Hepatocyte (in vitro differentiated cells): ENCODE measurements at regions not wholly inside any gene's neighbourhood (a gene's known extent, or its start where the extent isn't known, plus 50 kb on each side); places are given as distances from the start of the nearest gene placed in this dataset.

Source experiments
- DNase-seq: peaks from one replicate; pipeline ENCODE4 v3.0.0-alpha.2; 2016; ENCODE audit warnings: low spot score
- H2AFZ ChIP-seq: fragments of 200-600 bp; sonication (generic); 2 replicates; pipeline ENCODE4 v1.6.0; 2016; ENCODE audit warnings: antibody characterized with exemption, mild to moderate bottlenecking
- H3K27ac ChIP-seq: fragments of 200-600 bp; sonication (generic); 2 replicates; pipeline ENCODE4 v1.5.1; 2016; ENCODE audit warnings: mild to moderate bottlenecking
- H3K27me3 ChIP-seq: fragments of 200-600 bp; sonication (generic); 2 replicates; pipeline ENCODE4 v1.6.1; 2016
- H3K36me3 ChIP-seq: fragments of 200-600 bp; sonication (generic); replicated peaks from 2 replicates; pipeline ENCODE4 v1.5.1; 2016; ENCODE audit warnings: low read depth; ENCODE audit not compliant: insufficient read depth
- H3K4me1 ChIP-seq: fragments of 200-600 bp; sonication (generic); 2 replicates; pipeline ENCODE4 v1.5.1; 2016; ENCODE audit warnings: mild to moderate bottlenecking, moderate library complexity; ENCODE audit not compliant: insufficient read depth
- H3K4me2 ChIP-seq: fragments of 200-600 bp; sonication (generic); 2 replicates; pipeline ENCODE4 v1.6.0; 2016
- H3K4me3 ChIP-seq: fragments of 200-600 bp; sonication (generic); 2 replicates; pipeline ENCODE4 v1.5.1; 2016; ENCODE audit warnings: mild to moderate bottlenecking
- H3K79me2 ChIP-seq: fragments of 200-600 bp; sonication (generic); 2 replicates; pipeline ENCODE4 v1.6.0; 2017; ENCODE audit warnings: mild to moderate bottlenecking
- H3K9me2 ChIP-seq: fragments of 200-600 bp; sonication (generic); replicated peaks from 2 replicates; pipeline ENCODE4 v1.6.0; 2017; ENCODE audit warnings: mild to moderate bottlenecking; ENCODE audit not compliant: insufficient read depth
- H3K9me3 ChIP-seq: fragments of 200-600 bp; sonication (generic); 2 replicates; pipeline ENCODE4 v1.5.1; 2016; ENCODE audit warnings: low read depth, mild to moderate bottlenecking
- H4K20me1 ChIP-seq: fragments of 200-600 bp; sonication (generic); 2 replicates; pipeline ENCODE4 v1.6.0; 2016; ENCODE audit warnings: mild to moderate bottlenecking; ENCODE audit not compliant: insufficient read depth, poor library complexity, severe bottlenecking
- CTCF ChIP-seq: fragments of 200-600 bp; sonication (generic); IDR thresholded peaks from 2 replicates; pipeline ENCODE4 v1.5.1; 2016; ENCODE audit warnings: antibody characterized with exemption, mild to moderate bottlenecking; ENCODE audit not compliant: poor library complexity
- EZH2 ChIP-seq: fragments of 200-600 bp; sonication (generic); IDR thresholded peaks from 2 replicates; pipeline ENCODE4 v1.6.1; 2016; ENCODE audit warnings: antibody characterized with exemption, mild to moderate bottlenecking, borderline replicate concordance
- EZH2phosphoT487 ChIP-seq: fragments of 200-600 bp; sonication (generic); IDR thresholded peaks from one replicate; pipeline ENCODE4 v1.6.1; 2018; ENCODE audit warnings: antibody characterized with exemption, mild to moderate bottlenecking, low read depth, moderate library complexity; ENCODE audit not compliant: unreplicated experiment, severe bottlenecking
- WGBS: methylation state at CpG from one replicate; pipeline ENCODE4 v1.1.6; 2016; ENCODE audit warnings: low lambda C conversion rate; ENCODE audit errors: missing lambda C conversion rate; 5-methylcytosine and 5-hydroxymethylcytosine counted together

DNA sequence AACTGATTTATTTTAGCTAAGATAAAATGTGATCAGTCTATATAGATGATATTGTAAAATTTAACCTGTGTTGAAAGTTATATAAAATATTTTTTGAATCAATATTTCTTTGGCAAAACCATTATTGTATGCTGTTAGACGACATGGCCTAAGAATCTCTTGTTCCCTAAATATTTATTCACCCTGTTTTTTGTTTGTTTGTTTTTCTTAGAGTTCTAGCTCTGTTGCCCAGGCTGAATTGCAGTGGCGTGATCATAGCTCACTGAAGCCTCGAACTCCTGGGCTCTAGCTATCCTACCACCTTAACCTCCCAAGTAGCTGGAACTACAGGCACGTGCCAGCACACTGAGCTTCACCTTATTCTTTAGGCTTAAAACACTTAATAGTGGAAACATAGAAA is 410.7 kb downstream of the ARL4A start:
- Histone ChIP-seq H4K20me1 (no peaks in the 10 kb centered on the region), H3K36me3 (no peaks in the 10 kb centered on the region), H2AFZ (no peak overlapping the region), H3K79me2 (no peaks in the 10 kb centered on the region), H3K27ac (no peak overlapping the region), H3K27me3 (no peaks in the 10 kb centered on the region), H3K4me3 (no peak overlapping the region), H3K9me2 (no peaks in the 10 kb centered on the region), H3K4me2 (no peak overlapping the region), H3K9me3 (no peaks in the 10 kb centered on the region), H3K4me1 (no peaks in the 10 kb centered on the region)
- DNase-seq, result no peak
- no peak for TF ChIP-seq CTCF
- no peak for TF ChIP-seq EZH2phosphoT487
- TF ChIP-seq EZH2, result no peak
- 94% methylated on average over 4 of the region's 4 CpGs for WGBS

GRCh38 chr7:13099154-13099795 is 411.8 kb downstream of the ARL4A start:
- H3K79me2 ChIP-seq, result no peaks in the 10 kb centered on the region
- H3K27me3 ChIP-seq, result no peaks in the 10 kb centered on the region
- H3K9me2 ChIP-seq, result no peaks in the 10 kb centered on the region
- no peaks in the 10 kb centered on the region for H4K20me1 ChIP-seq
- no peak overlapping the region for H3K27ac ChIP-seq
- H3K4me1 ChIP-seq, result no peaks in the 10 kb centered on the region
- no peak overlapping the region for H3K4me2 ChIP-seq
- WGBS, result 67% methylated on average over 5 of the region's 5 CpGs
- no peaks in the 10 kb centered on the region for H3K9me3 ChIP-seq
- DNase-seq, result no peak
- no peak for TF ChIP-seq EZH2
- no peak for TF ChIP-seq EZH2phosphoT487
- TF ChIP-seq CTCF, result no peak
- H3K4me3 ChIP-seq, result no peak overlapping the region
- no peaks in the 10 kb centered on the region for H3K36me3 ChIP-seq
- H2AFZ ChIP-seq, result no peak overlapping the region

- H3K4me2 ChIP-seq, result no peak overlapping the region
- H3K9me3 ChIP-seq, result no peaks in the 10 kb centered on the region
- H3K4me1 ChIP-seq, result no peaks in the 10 kb centered on the region
- no peaks in the 10 kb centered on the region for H3K36me3 ChIP-seq
- no peak overlapping the region for H2AFZ ChIP-seq
- H3K27ac ChIP-seq, result no peak overlapping the region
- H3K27me3 ChIP-seq, result no peaks in the 10 kb centered on the region
- WGBS, result 60% methylated on average over 1 of the region's 1 CpG
- H3K4me3 ChIP-seq, result no peak overlapping the region
- no peak for TF ChIP-seq EZH2
- H3K9me2 ChIP-seq, result no peaks in the 10 kb centered on the region
- H4K20me1 ChIP-seq, result no peaks in the 10 kb centered on the region
- H3K79me2 ChIP-seq, result no peaks in the 10 kb centered on the region
- DNase-seq, result no peak
Observed at GRCh38 chr7:13104128-13104527, 416.7 kb downstream of the ARL4A start.

DNA sequence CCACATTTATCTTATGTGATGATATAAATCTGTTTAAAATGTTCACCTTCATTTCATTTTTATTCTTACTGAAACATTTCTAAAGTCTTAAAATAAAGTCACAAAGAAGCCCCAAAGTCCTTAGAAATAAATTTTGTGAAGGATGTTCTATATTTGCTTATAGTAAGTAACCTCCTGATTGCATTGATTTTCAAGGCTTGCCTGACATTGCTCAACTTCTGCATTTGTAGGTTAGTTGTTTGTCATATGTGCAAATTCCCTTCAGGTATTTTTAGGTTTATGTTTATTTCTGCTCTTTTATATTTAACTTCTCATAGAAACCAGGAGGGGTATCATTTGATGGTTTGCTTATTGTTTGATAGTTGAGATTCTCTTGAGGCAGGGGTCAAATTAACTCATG is 417.8 kb downstream of the ARL4A start:
- Histone ChIP-seq H3K9me3 (no peaks in the 10 kb centered on the region), H3K79me2 (no peaks in the 10 kb centered on the region), H3K9me2 (no peaks in the 10 kb centered on the region), H4K20me1 (no peaks in the 10 kb centered on the region), H2AFZ (no peak overlapping the region), H3K27ac (no peak overlapping the region), H3K4me2 (no peak overlapping the region), H3K27me3 (no peaks in the 10 kb centered on the region), H3K4me3 (no peak overlapping the region), H3K4me1 (no peaks in the 10 kb centered on the region), H3K36me3 (no peaks in the 10 kb centered on the region)
- DNase-seq, result no peak
- TF ChIP-seq CTCF, result no peak
- no peak for TF ChIP-seq EZH2
- TF ChIP-seq EZH2phosphoT487, result no peak
